ENCODE measurements at regions not wholly inside any gene's neighbourhood (a gene's known extent, or its start where the extent isn't known, plus 50 kb on each side); places are given as distances from the start of the nearest gene placed in this dataset.

DNA sequence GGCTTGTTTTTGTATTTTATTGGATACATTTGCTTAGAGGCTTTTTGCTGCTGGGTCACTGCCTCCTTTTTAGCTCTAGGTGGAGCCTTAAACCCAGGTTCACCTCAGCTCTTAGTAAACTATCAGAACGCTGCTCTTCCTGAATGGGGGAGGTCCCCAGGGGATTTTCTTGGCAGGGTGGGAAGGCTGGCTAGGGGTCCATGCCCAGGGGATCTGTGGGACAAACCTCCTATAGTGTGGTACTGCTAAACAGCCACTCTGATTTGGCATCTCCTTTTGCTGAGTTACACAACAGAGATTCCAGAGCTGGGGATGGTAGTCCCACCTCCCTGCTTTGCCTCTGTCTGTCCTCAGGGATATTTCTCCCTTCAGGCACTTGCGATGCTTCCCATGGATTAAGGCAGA, 204.9 kb downstream of the ZIC5 start:
- no peak overlapping the region; the same call in 1 of the 2 replicates for H3K27ac ChIP-seq (ENCODE audit: low read depth, low read length)
- no peak overlapping the region for H2AK5ac ChIP-seq (ENCODE audit: low read depth, low read length)
- ChIA-PET POLR2A (ENCODE audit: partially characterized antibody) (interaction anchor here (0.9 to 1.6 kb wide), 4 partner anchors 11 to 79 kb away, joined by 3 to 6 read pairs (median 4); no protein-coding TSS in a partner anchor), CTCF (ENCODE audit: partially characterized antibody) (interaction anchor here (0.6 to 4.3 kb wide), 44 partner anchors 8 to 200 kb away, joined by 3 to 20 read pairs (median 4); no protein-coding TSS in a partner anchor)
- H4K91ac ChIP-seq (replicated peaks; ENCODE audit: insufficient read length, low read length), result peak overlapping the region; percentile 96
- peak overlapping the region; percentile 67 for H2BK20ac ChIP-seq (ENCODE audit: low read length)
- H3K18ac ChIP-seq (ENCODE audit: extremely low read depth, low read length), result peak overlapping the region; percentile 76
- peak; percentile 33 to 63 for DNase-seq (ENCODE audit: low read depth in 1 of 2, low spot score in 2 of 2)
- H4K8ac ChIP-seq (ENCODE audit: extremely low read depth, insufficient read depth, low read length), result no peak overlapping the region
- peak overlapping the region; percentile 63; the same call in 1 of the 2 replicates for H2BK5ac ChIP-seq (ENCODE audit: low read depth, low read length)
- H3K56ac ChIP-seq (replicated peaks; ENCODE audit: insufficient read length, low read depth, low read length), result no peak overlapping the region
- H3K4ac ChIP-seq (replicated peaks; ENCODE audit: insufficient read length, low read depth, low read length), result no peak overlapping the region
- no peak overlapping the region for H3K9ac ChIP-seq (replicated peaks in 1 of 4; ENCODE audit: extremely low read depth in 1 of 4, low read depth in 3 of 4, low read length in 3 of 4)
- no peaks in the 10 kb centered on the region for H3K23me2 ChIP-seq (ENCODE audit: low read depth, low read length)
- H3K4me1 ChIP-seq (replicated peaks in 1 of 4; ENCODE audit: control insufficient read depth in 3 of 4, insufficient read depth in 4 of 4, low read length in 3 of 4), result peaks cover 5 to 12% (median 7%) of the 10 kb centered on the region in 4 experiments; a peak in 5 of 7 replicates
- FAIRE-seq, result peak; percentile 95
- peak overlapping the region; percentile 1 for H4K5ac ChIP-seq (ENCODE audit: insufficient read length, low read depth, low read length)
- peak overlapping the region in 1 of 2 experiments; percentile 10; a peak in 1 of 4 replicates for H3K4me2 ChIP-seq (ENCODE audit: insufficient read depth in 1 of 2, low read depth in 2 of 2, low read length in 2 of 2)
- peak overlapping the region; percentile 26 for H2BK120ac ChIP-seq (replicated peaks; ENCODE audit: low read depth, low read length)
- TF ChIP-seq ASH2L (IDR thresholded peaks at IDR 0.05; ENCODE audit: low read length) (peak; percentile 46), SIN3A (conservative IDR thresholded peaks at IDR 0.05 in 1 of 2, IDR thresholded peaks at IDR 0.05 in 1 of 2; ENCODE audit: low read depth in 1 of 2, low read length in 2 of 2) (0 out of 4 replicates have a peak, but pooled peaks of 1 of the 2 experiments have one; percentile 45), SUZ12 (IDR thresholded peaks at IDR 0.05; ENCODE audit: low read length) (no peak), YY1 (IDR thresholded peaks at IDR 0.05; ENCODE audit: low read depth, low read length) (no peak), RAD21 (IDR thresholded peaks at IDR 0.05 in 1 of 2, conservative IDR thresholded peaks at IDR 0.05 in 1 of 2; ENCODE audit: low read depth in 2 of 2, low read length in 2 of 2) (peak; percentile 89 to 92), CTCF (IDR thresholded peaks at IDR 0.05; ENCODE audit: control extremely low read depth in 1 of 3, insufficient read depth in 1 of 3, low read depth in 1 of 3, low read length in 3 of 3) (peak in 2 of 3 experiments; percentile 64 to 78; a peak in 3 of 4 replicates)
- no peaks in the 10 kb centered on the region for H3K79me1 ChIP-seq (ENCODE audit: low read depth, low read length)
- H3K27me3 ChIP-seq (replicated peaks in 1 of 4; ENCODE audit: control insufficient read depth in 3 of 4, extremely low read depth in 1 of 4, insufficient read depth in 3 of 4, low read length in 3 of 4), result no peaks in the 10 kb centered on the region
- peaks cover 0 to under 1% (median 0%) of the 10 kb centered on the region in 4 experiments; a peak in 2 of 8 replicates for H3K36me3 ChIP-seq (ENCODE audit: control insufficient read depth in 2 of 4, insufficient read depth in 4 of 4, low read length in 3 of 4)
- no peak overlapping the region for H2BK15ac ChIP-seq (ENCODE audit: low read length)
- WGBS, 2 experiments (ENCODE audit: extremely low coverage in 1 of 2, insufficient coverage in 1 of 2, insufficient read length in 1 of 2, insufficient replicate concordance in 2 of 2, low coverage in 1 of 2, low lambda C conversion rate in 2 of 2, missing lambda C conversion rate in 1 of 2), result 42% methylated on average over 2 of the region's 2 CpGs; no CpG with 5 or more reads in 1 of the 2 experiments
- no peaks in the 10 kb centered on the region for H4K20me1 ChIP-seq (replicated peaks in 1 of 2; ENCODE audit: control insufficient read depth in 1 of 2, insufficient read depth in 2 of 2, low read length in 2 of 2)
- no peak overlapping the region for H3K4me3 ChIP-seq (ENCODE audit: extremely low read depth in 1 of 4, insufficient read depth in 2 of 4, low read depth in 3 of 4, low read length in 4 of 4)
- peak overlapping the region; percentile 32; the same call in 1 of the 2 replicates for H2BK12ac ChIP-seq (ENCODE audit: low read depth, low read length)
- H3K9me3 ChIP-seq (ENCODE audit: insufficient read depth in 2 of 2, low read depth in 1 of 2, low read length in 1 of 2), result peaks cover 0 to under 1% of the 10 kb centered on the region in 2 experiments; a peak in 1 of 4 replicates
- no peak overlapping the region for H3K23ac ChIP-seq (ENCODE audit: insufficient read length)
- H3K79me2 ChIP-seq (ENCODE audit: control insufficient read depth in 1 of 2, insufficient read depth in 2 of 2, low read length in 2 of 2), result no peaks in the 10 kb centered on the region
- no peak overlapping the region for H2AFZ ChIP-seq (ENCODE audit: low read length)
- no peak overlapping the region for H3K14ac ChIP-seq (ENCODE audit: insufficient read length)

Measured in H1 (cell line).